GM12874 (cell line): ENCODE measurements at regions not wholly inside any gene's neighbourhood (a gene's known extent, or its start where the extent isn't known, plus 50 kb on each side); places are given as distances from the start of the nearest gene placed in this dataset.
A peak's percentile ranks its signal among the peaks of the same experiment; 100 is the strongest.

Experiments
- TF ChIP-seq, protein P1 (sequence below): IDR thresholded peaks from 2 replicates; pipeline ENCODE4 v1.5.1; 2011; ENCODE audit warnings: low read depth, mild to moderate bottlenecking, control low read depth, low read length, moderate library complexity; ENCODE audit not compliant: insufficient read depth

DNA sequence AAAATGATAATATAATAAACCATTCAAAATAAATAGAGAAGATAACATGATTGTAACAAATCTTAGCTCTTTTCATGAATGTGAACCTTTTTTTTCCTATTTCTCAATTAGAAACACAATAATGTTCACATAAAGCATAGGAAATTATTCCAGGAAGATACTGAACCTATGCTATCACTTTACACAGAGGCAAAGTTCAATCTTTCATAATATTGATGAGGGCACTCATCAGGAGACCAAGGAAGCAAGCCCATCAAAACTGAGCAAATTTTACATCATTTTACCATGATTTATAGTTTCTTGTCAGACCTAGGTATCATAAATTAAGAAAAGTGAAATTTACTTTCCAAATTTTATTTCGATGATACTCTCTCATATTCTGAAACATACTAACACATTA, 938.5 kb downstream of the TBC1D32 start:
- TF ChIP-seq, protein P1, sequence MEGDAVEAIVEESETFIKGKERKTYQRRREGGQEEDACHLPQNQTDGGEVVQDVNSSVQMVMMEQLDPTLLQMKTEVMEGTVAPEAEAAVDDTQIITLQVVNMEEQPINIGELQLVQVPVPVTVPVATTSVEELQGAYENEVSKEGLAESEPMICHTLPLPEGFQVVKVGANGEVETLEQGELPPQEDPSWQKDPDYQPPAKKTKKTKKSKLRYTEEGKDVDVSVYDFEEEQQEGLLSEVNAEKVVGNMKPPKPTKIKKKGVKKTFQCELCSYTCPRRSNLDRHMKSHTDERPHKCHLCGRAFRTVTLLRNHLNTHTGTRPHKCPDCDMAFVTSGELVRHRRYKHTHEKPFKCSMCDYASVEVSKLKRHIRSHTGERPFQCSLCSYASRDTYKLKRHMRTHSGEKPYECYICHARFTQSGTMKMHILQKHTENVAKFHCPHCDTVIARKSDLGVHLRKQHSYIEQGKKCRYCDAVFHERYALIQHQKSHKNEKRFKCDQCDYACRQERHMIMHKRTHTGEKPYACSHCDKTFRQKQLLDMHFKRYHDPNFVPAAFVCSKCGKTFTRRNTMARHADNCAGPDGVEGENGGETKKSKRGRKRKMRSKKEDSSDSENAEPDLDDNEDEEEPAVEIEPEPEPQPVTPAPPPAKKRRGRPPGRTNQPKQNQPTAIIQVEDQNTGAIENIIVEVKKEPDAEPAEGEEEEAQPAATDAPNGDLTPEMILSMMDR = no peak

DNA sequence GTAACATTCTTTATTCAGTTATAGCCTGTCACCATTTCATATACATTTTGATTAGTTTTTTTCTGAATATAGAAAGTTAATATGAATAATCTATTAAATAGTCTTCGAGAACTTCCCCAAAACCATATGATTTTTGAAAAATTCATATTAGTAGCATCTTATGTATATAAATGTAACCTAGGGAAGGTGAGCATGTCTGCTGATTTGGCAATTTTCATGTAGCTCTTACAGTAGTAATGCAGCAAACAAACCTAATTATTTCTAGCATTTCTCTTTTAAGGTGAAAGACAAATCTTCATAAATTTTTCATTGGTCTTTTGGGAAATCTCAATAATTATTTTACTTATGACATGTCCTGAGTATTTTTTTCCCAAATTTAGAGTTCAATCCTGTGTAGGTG, 939.0 kb downstream of the TBC1D32 start:
- TF ChIP-seq, protein P1 = no peak

DNA sequence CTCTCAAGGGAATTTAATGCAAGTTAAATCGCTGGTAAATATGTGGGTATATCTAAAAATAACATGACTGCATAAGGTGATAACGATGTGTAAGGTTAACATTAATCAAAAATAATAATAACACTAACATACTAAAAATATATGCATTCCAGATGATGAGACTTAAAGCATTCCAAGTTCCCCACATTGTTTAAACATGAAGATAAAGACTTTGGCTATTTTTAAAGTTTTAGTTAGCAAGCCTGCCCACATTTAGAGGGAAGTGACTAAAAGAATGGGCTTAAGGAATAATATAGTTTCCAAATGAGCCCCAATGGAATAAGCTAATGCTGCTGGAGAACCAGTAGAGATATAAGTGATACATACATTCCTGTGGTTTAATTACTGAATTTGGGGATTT, 941.3 kb downstream of the TBC1D32 start:
- TF ChIP-seq, protein P1 = no peak

DNA sequence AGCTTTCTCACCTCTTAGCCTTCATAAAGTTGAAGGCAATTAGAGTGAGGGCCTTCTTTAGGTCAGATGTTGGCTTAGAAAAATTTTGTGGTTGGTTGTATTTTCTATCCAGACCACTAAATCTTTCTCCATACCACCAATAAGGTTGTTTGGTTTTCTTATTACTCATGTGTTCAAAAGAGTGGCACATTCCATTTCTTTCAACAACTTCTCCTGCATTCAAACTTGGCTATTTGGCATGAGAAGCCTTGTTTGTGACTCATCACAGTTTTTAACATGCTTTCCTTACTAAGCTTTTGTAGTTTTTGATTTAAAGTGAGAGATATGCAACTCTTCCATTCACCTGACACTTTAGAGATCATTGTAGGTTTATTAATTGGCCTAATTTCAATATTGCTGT, 949.6 kb downstream of the TBC1D32 start:
- TF ChIP-seq, protein P1 = no peak

DNA sequence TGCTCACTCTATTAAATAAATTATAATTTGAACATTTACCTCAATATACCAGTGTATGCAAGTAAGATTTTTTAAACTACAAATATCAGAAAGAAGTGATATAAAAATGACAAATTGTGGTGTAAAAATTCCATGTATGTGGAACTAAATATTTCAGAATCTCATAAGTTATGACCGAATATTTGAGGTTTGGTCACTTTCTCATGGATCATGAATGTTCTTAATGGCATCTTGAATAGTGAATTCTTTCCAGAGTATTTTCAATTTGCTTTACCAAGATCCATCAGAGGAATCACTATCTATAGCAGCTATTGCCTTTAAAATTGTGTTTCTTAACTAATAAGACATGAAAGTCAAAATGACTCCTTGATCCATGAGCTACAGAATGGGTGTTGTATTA, 950.6 kb downstream of the TBC1D32 start:
- TF ChIP-seq, protein P1 = no peak

DNA sequence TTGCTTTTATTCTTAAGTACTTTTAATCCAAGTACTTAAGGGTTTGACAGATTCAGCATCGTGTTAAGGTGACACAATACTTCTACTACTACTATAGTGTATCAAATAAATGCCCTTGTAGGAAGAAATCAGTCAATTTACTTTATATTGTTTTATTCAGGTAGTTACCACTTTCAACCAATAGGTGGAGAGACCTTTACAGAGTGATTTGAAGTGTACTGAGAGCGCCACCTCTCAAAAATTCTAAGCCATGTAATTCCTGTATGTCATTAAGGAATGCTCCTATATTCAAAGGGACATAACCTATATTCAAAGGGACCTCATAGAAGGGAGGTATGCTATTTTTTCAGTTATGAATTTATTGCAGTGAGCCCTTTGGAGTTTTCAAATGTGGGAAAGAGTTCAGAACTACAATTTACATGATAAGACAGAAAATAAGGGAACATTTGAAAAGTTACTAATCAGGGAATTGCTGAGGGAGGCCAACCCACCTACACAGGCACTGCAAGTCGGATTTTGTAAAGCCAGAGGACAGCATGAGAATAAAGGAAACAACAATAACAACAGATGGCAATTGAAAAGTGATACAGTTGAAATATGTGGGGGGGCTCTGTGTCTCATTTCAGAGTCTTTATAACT, 955.6 kb downstream of the TBC1D32 start:
- TF ChIP-seq, protein P1 = peak; percentile 51; the same call in 1 of the 2 replicates

DNA sequence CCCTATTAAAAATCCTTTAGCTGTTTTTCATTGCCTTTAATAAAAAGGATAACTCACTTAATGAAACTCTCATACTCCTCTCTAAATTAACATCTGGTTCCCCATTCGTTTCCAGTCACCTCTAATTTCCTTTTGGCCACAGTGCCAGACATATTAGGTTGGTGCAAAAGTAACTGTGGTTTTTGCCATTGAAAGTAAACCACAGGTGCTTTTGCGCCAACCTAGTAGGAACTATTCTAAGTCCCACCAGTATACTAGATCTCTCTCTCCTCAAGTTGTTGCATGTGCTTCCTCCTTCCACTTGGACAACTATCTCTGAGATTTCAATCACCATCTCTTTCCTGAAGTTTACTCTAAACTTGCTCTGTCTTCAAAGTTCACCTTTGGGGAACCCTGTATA, 961.1 kb downstream of the TBC1D32 start:
- TF ChIP-seq, protein P1 = no peak
